Stomach (tissue), 4 donors: ENCODE measurements at regions not wholly inside any gene's neighbourhood (a gene's known extent, or its start where the extent isn't known, plus 50 kb on each side); places are given as distances from the start of the nearest gene placed in this dataset.

Experiments used
- CTCF ChIP-seq, 7 experiments: fragments of 450-650 bp in 4 of 7; fragments of 200-600 bp in 3 of 7; sonication (generic) in 3 of 7; IDR thresholded peaks; one replicate each; pipeline ENCODE4 v1.5.1; 2016 to 2019; ENCODE audit warnings: antibody characterized with exemption in 7 of 7, control low read depth in 2 of 7, mild to moderate bottlenecking in 1 of 7
- EP300 ChIP-seq: sonication (generic); formaldehyde crosslinking; IDR thresholded peaks from one replicate; pipeline ENCODE4 v1.6.1; 2017; ENCODE audit warnings: antibody characterized with exemption
- POLR2A ChIP-seq, 4 donors: fragments of 450-650 bp; IDR thresholded peaks; one replicate each; pipeline ENCODE4 v1.6.1; 2016; ENCODE audit warnings: antibody characterized with exemption in 4 of 4, control low read depth in 2 of 4, mild to moderate bottlenecking in 1 of 4, moderate library complexity in 1 of 4
- POLR2AphosphoS5 ChIP-seq, 3 donors: sonication (generic); formaldehyde crosslinking; IDR thresholded peaks; one replicate each; pipeline ENCODE4 v1.6.1; 2016; ENCODE audit warnings: antibody characterized with exemption in 3 of 3

DNA sequence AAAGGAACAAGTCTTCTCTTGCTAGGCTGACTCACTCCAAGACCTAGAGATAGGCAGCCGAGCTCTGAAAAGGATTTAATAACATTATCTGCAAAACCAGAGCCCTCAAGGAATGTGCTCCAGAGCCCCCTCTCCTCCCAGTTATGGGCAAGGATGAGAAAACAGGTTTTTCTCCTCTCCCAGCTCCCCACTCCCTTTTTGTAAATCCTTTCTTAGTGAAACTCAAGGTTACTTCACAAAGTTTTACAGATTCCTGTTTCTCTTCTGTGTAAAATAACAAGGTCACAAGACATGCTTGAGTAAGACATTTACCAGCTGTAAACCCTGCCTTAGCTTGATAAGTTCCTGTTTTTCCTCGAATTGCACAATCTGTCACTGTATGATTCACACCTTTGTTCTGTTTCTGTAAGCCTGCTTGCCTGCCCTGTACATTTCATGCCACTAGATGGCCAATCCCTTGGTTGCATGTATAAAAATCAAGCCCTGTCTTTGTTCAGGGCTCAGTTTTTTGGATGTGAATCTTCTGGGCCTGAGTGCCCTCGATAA lies 489.4 kb downstream of the KCNA4 start:
- TF ChIP-seq CTCF (IDR thresholded peaks at IDR 0.05) (no peak), POLR2A (IDR thresholded peaks at IDR 0.05) (no peak), POLR2AphosphoS5 (IDR thresholded peaks at IDR 0.05) (peak in 1 of 3 donors; percentile 9), EP300 (no peak)
